HG03575 (cell line): ENCODE measurements at regions not wholly inside any gene's neighbourhood (a gene's known extent, or its start where the extent isn't known, plus 50 kb on each side); places are given as distances from the start of the nearest gene placed in this dataset.

ENCODE experiments used
- ATAC-seq: cut with Tn5 transposase; IDR thresholded peaks from one replicate; pipeline ENCODE4 v1.9.1; 2021; ENCODE audit not compliant: unreplicated experiment, insufficient number of reproducible peaks, low FRiP score; ENCODE audit errors: extremely low read depth

- ATAC-seq = no peak
Observed at GRCh38 chr1:87940421-87940820, 611.7 kb downstream of the LMO4 start.

- no peak for ATAC-seq
Observed at GRCh38 chr1:87941337-87941946, 612.8 kb downstream of the LMO4 start.

GRCh38 chr1:87942165-87942564 is 613.5 kb downstream of the LMO4 start:
- ATAC-seq = no peak

GRCh38 chr1:87949711-87950110 is 621.0 kb downstream of the LMO4 start:
- no peak for ATAC-seq

GRCh38 chr1:87950369-87950768 is 621.7 kb downstream of the LMO4 start:
- ATAC-seq = no peak

- ATAC-seq = no peak
Observed at GRCh38 chr1:87951409-87951808, 622.7 kb downstream of the LMO4 start.

GRCh38 chr1:87951852-87952251 is 623.2 kb downstream of the LMO4 start:
- ATAC-seq = no peak

GRCh38 chr1:87953121-87953520 is 624.4 kb downstream of the LMO4 start:
- ATAC-seq = no peak

GRCh38 chr1:87953732-87954344 is 625.2 kb downstream of the LMO4 start:
- ATAC-seq = no peak

GRCh38 chr1:87955038-87955437 is 626.4 kb downstream of the LMO4 start:
- no peak for ATAC-seq

GRCh38 chr1:87956072-87956471 is 627.4 kb downstream of the LMO4 start:
- no peak for ATAC-seq

GRCh38 chr1:87956750-87957149 is 628.1 kb downstream of the LMO4 start:
- ATAC-seq = no peak

GRCh38 chr1:87957331-87957730 is 628.7 kb downstream of the LMO4 start:
- no peak for ATAC-seq

GRCh38 chr1:87958201-87958600 is 629.5 kb downstream of the LMO4 start:
- no peak for ATAC-seq

- ATAC-seq = no peak
Observed at GRCh38 chr1:87958716-87959115, 630.0 kb downstream of the LMO4 start.

GRCh38 chr1:87959236-87959635 is 630.6 kb downstream of the LMO4 start:
- ATAC-seq = no peak

GRCh38 chr1:87961992-87962391 is 633.3 kb downstream of the LMO4 start:
- no peak for ATAC-seq

GRCh38 chr1:87963556-87963955 is 634.9 kb downstream of the LMO4 start:
- no peak for ATAC-seq

- no peak for ATAC-seq
Observed at GRCh38 chr1:87965193-87965592, 636.5 kb downstream of the LMO4 start.

- ATAC-seq = no peak
Observed at GRCh38 chr1:87968197-87968955, 639.7 kb downstream of the LMO4 start.
